ENCODE measurements at regions not wholly inside any gene's neighbourhood (a gene's known extent, or its start where the extent isn't known, plus 50 kb on each side); places are given as distances from the start of the nearest gene placed in this dataset.

GRCh38 chr3:43212914-43213611 lies 73.3 kb upstream of the SNRK start:
- TF ChIP-seq CTCF (conservative IDR thresholded peaks at IDR 0.05; ENCODE audit: low read depth, low read length) (no peak), EZH2phosphoT487 (IDR thresholded peaks at IDR 0.05; ENCODE audit: borderline replicate concordance, low read length) (no peak)
